ENCODE measurements at regions not wholly inside any gene's neighbourhood (a gene's known extent, or its start where the extent isn't known, plus 50 kb on each side); places are given as distances from the start of the nearest gene placed in this dataset.

DNA sequence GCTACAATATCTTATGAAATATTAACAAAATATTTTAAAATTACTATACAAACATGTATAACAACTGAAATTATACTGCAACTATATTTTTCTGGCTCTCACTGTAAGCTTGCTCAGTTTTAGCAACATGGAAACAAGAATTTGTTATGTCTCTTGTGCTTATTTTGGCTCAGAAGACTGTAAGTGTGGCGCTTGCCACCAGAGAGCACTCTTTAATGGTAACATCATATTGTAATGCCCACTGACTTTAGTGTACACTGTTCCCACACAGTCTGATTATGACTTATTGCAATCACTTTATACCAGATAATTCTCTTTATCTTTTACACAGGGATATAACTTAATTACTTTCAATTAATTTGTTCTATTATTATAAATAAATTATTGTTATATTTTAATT is 1500.6 kb upstream of the TMEFF2 start:
- WGBS (ENCODE audit: insufficient coverage), result no CpG with 5 or more reads among the region's 1 CpG
- no peaks in the 10 kb centered on the region for H3K4me1 Mint-ChIP-seq
- Histone ChIP-seq H4K20me1 (ENCODE audit: insufficient read depth, low read length) (no peaks in the 10 kb centered on the region), H3K36me3 (replicated peaks in 1 of 2; ENCODE audit: control insufficient read depth in 1 of 2, insufficient read depth in 2 of 2, low read length in 2 of 2) (no peaks in the 10 kb centered on the region), H3K4me2 (replicated peaks; ENCODE audit: extremely low read depth, low read length, poor library complexity, severe bottlenecking) (no peak overlapping the region), H3K79me2 (ENCODE audit: insufficient read depth, low read length) (no peaks in the 10 kb centered on the region), H3K27ac (ENCODE audit: low read depth in 1 of 2, low read length in 2 of 2) (no peak overlapping the region), H3K27me3 (ENCODE audit: control insufficient read depth in 2 of 2, insufficient read depth in 2 of 2, low read length in 2 of 2) (no peaks in the 10 kb centered on the region), H3K9ac (ENCODE audit: insufficient read depth, low read length, poor library complexity, severe bottlenecking) (no peak overlapping the region), H3K9me3 (replicated peaks in 1 of 2; ENCODE audit: control insufficient read depth in 1 of 2, insufficient read depth in 1 of 2, low read length in 2 of 2) (no peaks in the 10 kb centered on the region), H3K4me1 (ENCODE audit: control insufficient read depth in 1 of 2, insufficient read depth in 2 of 2, low read length in 2 of 2) (no peaks in the 10 kb centered on the region), H3K4me3 (replicated peaks in 1 of 3; ENCODE audit: low read depth in 2 of 3, low read length in 3 of 3) (no peak overlapping the region), H2AFZ (ENCODE audit: insufficient read depth, low read depth, low read length, poor library complexity, severe bottlenecking) (no peak overlapping the region)
- H3K27ac Mint-ChIP-seq, result no peak overlapping the region
- H3K4me3 Mint-ChIP-seq, result no peak overlapping the region
- TF ChIP-seq, protein P1, sequence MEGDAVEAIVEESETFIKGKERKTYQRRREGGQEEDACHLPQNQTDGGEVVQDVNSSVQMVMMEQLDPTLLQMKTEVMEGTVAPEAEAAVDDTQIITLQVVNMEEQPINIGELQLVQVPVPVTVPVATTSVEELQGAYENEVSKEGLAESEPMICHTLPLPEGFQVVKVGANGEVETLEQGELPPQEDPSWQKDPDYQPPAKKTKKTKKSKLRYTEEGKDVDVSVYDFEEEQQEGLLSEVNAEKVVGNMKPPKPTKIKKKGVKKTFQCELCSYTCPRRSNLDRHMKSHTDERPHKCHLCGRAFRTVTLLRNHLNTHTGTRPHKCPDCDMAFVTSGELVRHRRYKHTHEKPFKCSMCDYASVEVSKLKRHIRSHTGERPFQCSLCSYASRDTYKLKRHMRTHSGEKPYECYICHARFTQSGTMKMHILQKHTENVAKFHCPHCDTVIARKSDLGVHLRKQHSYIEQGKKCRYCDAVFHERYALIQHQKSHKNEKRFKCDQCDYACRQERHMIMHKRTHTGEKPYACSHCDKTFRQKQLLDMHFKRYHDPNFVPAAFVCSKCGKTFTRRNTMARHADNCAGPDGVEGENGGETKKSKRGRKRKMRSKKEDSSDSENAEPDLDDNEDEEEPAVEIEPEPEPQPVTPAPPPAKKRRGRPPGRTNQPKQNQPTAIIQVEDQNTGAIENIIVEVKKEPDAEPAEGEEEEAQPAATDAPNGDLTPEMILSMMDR (IDR thresholded peaks at IDR 0.05), result no peak
- intact Hi-C loops (cut with micrococcal nuclease), result no loop called here
- no peaks in the 10 kb centered on the region for H3K9me3 Mint-ChIP-seq
- no peaks in the 10 kb centered on the region for H3K36me3 Mint-ChIP-seq
- DNase-seq, result no peak
- H3K27me3 Mint-ChIP-seq (ENCODE audit: low read depth in 3 of 3), result no peaks in the 10 kb centered on the region

- Histone ChIP-seq H3K36me3 (replicated peaks in 1 of 2; ENCODE audit: control insufficient read depth in 1 of 2, insufficient read depth in 2 of 2, low read length in 2 of 2) (no peaks in the 10 kb centered on the region), H3K4me3 (replicated peaks in 1 of 3; ENCODE audit: low read depth in 2 of 3, low read length in 3 of 3) (no peak overlapping the region), H4K20me1 (ENCODE audit: insufficient read depth, low read length) (no peaks in the 10 kb centered on the region), H2AFZ (ENCODE audit: insufficient read depth, low read depth, low read length, poor library complexity, severe bottlenecking) (no peak overlapping the region), H3K4me2 (replicated peaks; ENCODE audit: extremely low read depth, low read length, poor library complexity, severe bottlenecking) (no peak overlapping the region), H3K9ac (ENCODE audit: insufficient read depth, low read length, poor library complexity, severe bottlenecking) (no peak overlapping the region), H3K9me3 (replicated peaks in 1 of 2; ENCODE audit: control insufficient read depth in 1 of 2, insufficient read depth in 1 of 2, low read length in 2 of 2) (no peaks in the 10 kb centered on the region), H3K79me2 (ENCODE audit: insufficient read depth, low read length) (no peaks in the 10 kb centered on the region), H3K4me1 (ENCODE audit: control insufficient read depth in 1 of 2, insufficient read depth in 2 of 2, low read length in 2 of 2) (no peaks in the 10 kb centered on the region), H3K27ac (ENCODE audit: low read depth in 1 of 2, low read length in 2 of 2) (no peak overlapping the region), H3K27me3 (ENCODE audit: control insufficient read depth in 2 of 2, insufficient read depth in 2 of 2, low read length in 2 of 2) (no peaks in the 10 kb centered on the region)
- intact Hi-C loops (cut with micrococcal nuclease), result no loop called here
- no peak overlapping the region for H3K27ac Mint-ChIP-seq
- no peaks in the 10 kb centered on the region for H3K36me3 Mint-ChIP-seq
- H3K9me3 Mint-ChIP-seq, result no peaks in the 10 kb centered on the region
- no peak for DNase-seq
- no peaks in the 10 kb centered on the region for H3K27me3 Mint-ChIP-seq (ENCODE audit: low read depth in 3 of 3)
- H3K4me1 Mint-ChIP-seq, result no peaks in the 10 kb centered on the region
- H3K4me3 Mint-ChIP-seq, result no peak overlapping the region
- TF ChIP-seq, protein P1 (IDR thresholded peaks at IDR 0.05), result no peak
- 100% methylated on average over 1 of the region's 3 CpGs for WGBS (ENCODE audit: insufficient coverage)
These were observed 1499.0 kb upstream of the TMEFF2 start for GRCh38 chr2:193693758-193694157.

All from CD14-positive monocyte (primary cell).